ENCODE measurements at regions not wholly inside any gene's neighbourhood (a gene's known extent, or its start where the extent isn't known, plus 50 kb on each side); places are given as distances from the start of the nearest gene placed in this dataset.

DNA sequence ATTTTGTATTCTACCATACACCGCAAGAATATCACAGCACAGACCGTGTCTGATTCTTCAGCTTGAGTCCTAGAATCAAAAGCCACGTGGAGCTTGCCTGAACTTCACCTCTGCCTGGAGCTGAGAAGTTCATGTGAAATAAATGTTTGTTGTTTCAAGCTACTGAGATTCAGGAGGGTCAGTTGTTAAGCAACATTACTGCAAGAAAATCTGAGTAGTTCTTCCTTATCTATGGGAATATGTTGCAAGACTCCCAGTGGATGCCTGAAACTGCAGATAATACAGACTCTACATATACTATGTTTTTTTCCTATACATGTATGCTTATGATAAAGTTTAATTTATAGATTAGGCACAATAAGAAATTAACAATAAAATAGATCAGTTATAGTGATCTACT lies 995.3 kb downstream of the TBC1D22A start (continued):
- TF ChIP-seq, protein P1, sequence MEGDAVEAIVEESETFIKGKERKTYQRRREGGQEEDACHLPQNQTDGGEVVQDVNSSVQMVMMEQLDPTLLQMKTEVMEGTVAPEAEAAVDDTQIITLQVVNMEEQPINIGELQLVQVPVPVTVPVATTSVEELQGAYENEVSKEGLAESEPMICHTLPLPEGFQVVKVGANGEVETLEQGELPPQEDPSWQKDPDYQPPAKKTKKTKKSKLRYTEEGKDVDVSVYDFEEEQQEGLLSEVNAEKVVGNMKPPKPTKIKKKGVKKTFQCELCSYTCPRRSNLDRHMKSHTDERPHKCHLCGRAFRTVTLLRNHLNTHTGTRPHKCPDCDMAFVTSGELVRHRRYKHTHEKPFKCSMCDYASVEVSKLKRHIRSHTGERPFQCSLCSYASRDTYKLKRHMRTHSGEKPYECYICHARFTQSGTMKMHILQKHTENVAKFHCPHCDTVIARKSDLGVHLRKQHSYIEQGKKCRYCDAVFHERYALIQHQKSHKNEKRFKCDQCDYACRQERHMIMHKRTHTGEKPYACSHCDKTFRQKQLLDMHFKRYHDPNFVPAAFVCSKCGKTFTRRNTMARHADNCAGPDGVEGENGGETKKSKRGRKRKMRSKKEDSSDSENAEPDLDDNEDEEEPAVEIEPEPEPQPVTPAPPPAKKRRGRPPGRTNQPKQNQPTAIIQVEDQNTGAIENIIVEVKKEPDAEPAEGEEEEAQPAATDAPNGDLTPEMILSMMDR (conservative IDR thresholded peaks at IDR 0.05; ENCODE audit: low read depth in 2 of 2), result no peak
- TF ChIP-seq EZH2 (IDR thresholded peaks at IDR 0.05; ENCODE audit: low read depth, unreplicated experiment) (no peak), JUNB (IDR thresholded peaks at IDR 0.05; ENCODE audit: unreplicated experiment) (no peak)
- TF ChIP-seq, protein P2, sequence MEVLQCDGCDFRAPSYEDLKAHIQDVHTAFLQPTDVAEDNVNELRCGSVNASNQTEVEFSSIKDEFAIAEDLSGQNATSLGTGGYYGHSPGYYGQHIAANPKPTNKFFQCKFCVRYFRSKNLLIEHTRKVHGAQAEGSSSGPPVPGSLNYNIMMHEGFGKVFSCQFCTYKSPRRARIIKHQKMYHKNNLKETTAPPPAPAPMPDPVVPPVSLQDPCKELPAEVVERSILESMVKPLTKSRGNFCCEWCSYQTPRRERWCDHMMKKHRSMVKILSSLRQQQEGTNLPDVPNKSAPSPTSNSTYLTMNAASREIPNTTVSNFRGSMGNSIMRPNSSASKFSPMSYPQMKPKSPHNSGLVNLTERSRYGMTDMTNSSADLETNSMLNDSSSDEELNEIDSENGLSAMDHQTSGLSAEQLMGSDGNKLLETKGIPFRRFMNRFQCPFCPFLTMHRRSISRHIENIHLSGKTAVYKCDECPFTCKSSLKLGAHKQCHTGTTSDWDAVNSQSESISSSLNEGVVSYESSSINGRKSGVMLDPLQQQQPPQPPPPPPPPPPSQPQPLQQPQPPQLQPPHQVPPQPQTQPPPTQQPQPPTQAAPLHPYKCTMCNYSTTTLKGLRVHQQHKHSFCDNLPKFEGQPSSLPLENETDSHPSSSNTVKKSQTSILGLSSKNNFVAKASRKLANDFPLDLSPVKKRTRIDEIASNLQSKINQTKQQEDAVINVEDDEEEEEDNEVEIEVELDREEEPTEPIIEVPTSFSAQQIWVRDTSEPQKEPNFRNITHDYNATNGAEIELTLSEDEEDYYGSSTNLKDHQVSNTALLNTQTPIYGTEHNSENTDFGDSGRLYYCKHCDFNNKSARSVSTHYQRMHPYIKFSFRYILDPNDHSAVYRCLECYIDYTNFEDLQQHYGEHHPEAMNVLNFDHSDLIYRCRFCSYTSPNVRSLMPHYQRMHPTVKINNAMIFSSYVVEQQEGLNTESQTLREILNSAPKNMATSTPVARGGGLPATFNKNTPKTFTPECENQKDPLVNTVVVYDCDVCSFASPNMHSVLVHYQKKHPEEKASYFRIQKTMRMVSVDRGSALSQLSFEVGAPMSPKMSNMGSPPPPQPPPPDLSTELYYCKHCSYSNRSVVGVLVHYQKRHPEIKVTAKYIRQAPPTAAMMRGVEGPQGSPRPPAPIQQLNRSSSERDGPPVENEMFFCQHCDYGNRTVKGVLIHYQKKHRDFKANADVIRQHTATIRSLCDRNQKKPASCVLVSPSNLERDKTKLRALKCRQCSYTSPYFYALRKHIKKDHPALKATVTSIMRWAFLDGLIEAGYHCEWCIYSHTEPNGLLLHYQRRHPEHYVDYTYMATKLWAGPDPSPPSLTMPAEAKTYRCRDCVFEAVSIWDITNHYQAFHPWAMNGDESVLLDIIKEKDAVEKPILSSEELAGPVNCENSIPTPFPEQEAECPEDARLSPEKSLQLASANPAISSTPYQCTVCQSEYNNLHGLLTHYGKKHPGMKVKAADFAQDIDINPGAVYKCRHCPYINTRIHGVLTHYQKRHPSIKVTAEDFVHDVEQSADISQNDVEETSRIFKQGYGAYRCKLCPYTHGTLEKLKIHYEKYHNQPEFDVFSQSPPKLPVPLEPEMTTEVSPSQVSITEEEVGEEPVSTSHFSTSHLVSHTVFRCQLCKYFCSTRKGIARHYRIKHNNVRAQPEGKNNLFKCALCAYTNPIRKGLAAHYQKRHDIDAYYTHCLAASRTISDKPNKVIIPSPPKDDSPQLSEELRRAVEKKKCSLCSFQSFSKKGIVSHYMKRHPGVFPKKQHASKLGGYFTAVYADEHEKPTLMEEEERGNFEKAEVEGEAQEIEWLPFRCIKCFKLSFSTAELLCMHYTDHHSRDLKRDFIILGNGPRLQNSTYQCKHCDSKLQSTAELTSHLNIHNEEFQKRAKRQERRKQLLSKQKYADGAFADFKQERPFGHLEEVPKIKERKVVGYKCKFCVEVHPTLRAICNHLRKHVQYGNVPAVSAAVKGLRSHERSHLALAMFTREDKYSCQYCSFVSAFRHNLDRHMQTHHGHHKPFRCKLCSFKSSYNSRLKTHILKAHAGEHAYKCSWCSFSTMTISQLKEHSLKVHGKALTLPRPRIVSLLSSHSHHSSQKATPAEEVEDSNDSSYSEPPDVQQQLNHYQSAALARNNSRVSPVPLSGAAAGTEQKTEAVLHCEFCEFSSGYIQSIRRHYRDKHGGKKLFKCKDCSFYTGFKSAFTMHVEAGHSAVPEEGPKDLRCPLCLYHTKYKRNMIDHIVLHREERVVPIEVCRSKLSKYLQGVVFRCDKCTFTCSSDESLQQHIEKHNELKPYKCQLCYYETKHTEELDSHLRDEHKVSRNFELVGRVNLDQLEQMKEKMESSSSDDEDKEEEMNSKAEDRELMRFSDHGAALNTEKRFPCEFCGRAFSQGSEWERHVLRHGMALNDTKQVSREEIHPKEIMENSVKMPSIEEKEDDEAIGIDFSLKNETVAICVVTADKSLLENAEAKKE (CRISPR knock-in tag; IDR thresholded peaks at IDR 0.05), result no peak

DNA sequence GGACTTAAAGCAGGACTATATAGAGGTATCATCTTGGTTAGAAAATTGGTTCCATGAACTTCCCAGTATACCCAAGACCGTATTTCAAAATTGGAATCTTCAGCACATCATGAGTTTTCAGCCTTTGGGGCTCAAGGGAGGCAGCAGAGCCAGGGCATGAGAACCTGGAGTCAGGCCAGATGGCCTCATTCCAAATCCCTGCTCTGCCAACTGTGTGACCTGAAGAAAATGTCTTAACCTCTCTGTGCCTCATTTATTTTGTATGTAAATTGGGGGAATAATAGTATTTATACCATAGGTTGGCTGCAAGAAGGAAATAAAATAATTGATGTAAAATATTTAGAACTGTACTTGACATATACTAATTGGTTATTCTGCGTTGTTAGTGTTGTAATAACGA lies 987.6 kb downstream of the TBC1D22A start:
- DNase-seq (ENCODE audit: low spot score) (no peak), ATAC-seq (no peak)
- Histone ChIP-seq H3K27ac (ENCODE audit: low read depth) (no peak overlapping the region), H3K4me3 (no peak overlapping the region), H3F3A (replicated peaks; ENCODE audit: low read depth) (no peaks in the 10 kb centered on the region), H3K36me3 (ENCODE audit: insufficient read depth) (peaks cover 6% of the 10 kb centered on the region), H4K20me1 (replicated peaks; ENCODE audit: insufficient read depth) (no peaks in the 10 kb centered on the region), H3K4me2 (no peak overlapping the region), H3K4me1 (ENCODE audit: insufficient read depth) (no peaks in the 10 kb centered on the region), H3K79me2 (replicated peaks; ENCODE audit: insufficient read depth) (no peaks in the 10 kb centered on the region), H3K27me3 (ENCODE audit: insufficient read depth) (no peaks in the 10 kb centered on the region), H3K9me2 (ENCODE audit: insufficient read depth) (no peaks in the 10 kb centered on the region), H2AFZ (no peak overlapping the region)
- Mint-ChIP-seq H3K27me3 (ENCODE audit: insufficient read depth, low read depth, poor library complexity) (no peaks in the 10 kb centered on the region), H3K9me3 (no peaks in the 10 kb centered on the region), H3K4me1 (peaks cover 18% of the 10 kb centered on the region), H3K4me3 (no peak overlapping the region), H3K36me3 (ENCODE audit: low read depth) (no peaks in the 10 kb centered on the region), H3K27ac (no peak overlapping the region)
- TF ChIP-seq STAT1 (IDR thresholded peaks at IDR 0.05; ENCODE audit: unreplicated experiment), result no peak
- TF ChIP-seq, protein P1 (conservative IDR thresholded peaks at IDR 0.05; ENCODE audit: low read depth in 2 of 2), result no peak
- TF ChIP-seq CREB1 (CRISPR knock-in tag; IDR thresholded peaks at IDR 0.05; ENCODE audit: low read depth), result no peak
- TF ChIP-seq ZNF331 (CRISPR knock-in tag; IDR thresholded peaks at IDR 0.05; ENCODE audit: low read depth), result no peak
- TF ChIP-seq NANOG (IDR thresholded peaks at IDR 0.05; ENCODE audit: borderline replicate concordance), result no peak
- TF ChIP-seq POLR2AphosphoS5 (IDR thresholded peaks at IDR 0.05; ENCODE audit: low read depth), result no peak
- TF ChIP-seq EZH2phosphoT487 (IDR thresholded peaks at IDR 0.05; ENCODE audit: unreplicated experiment), result no peak
- no peak for TF ChIP-seq ZNF114 (CRISPR knock-in tag; IDR thresholded peaks at IDR 0.05)
- TF ChIP-seq, protein P3, sequence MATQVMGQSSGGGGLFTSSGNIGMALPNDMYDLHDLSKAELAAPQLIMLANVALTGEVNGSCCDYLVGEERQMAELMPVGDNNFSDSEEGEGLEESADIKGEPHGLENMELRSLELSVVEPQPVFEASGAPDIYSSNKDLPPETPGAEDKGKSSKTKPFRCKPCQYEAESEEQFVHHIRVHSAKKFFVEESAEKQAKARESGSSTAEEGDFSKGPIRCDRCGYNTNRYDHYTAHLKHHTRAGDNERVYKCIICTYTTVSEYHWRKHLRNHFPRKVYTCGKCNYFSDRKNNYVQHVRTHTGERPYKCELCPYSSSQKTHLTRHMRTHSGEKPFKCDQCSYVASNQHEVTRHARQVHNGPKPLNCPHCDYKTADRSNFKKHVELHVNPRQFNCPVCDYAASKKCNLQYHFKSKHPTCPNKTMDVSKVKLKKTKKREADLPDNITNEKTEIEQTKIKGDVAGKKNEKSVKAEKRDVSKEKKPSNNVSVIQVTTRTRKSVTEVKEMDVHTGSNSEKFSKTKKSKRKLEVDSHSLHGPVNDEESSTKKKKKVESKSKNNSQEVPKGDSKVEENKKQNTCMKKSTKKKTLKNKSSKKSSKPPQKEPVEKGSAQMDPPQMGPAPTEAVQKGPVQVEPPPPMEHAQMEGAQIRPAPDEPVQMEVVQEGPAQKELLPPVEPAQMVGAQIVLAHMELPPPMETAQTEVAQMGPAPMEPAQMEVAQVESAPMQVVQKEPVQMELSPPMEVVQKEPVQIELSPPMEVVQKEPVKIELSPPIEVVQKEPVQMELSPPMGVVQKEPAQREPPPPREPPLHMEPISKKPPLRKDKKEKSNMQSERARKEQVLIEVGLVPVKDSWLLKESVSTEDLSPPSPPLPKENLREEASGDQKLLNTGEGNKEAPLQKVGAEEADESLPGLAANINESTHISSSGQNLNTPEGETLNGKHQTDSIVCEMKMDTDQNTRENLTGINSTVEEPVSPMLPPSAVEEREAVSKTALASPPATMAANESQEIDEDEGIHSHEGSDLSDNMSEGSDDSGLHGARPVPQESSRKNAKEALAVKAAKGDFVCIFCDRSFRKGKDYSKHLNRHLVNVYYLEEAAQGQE (IDR thresholded peaks at IDR 0.05; ENCODE audit: unreplicated experiment), result no peak

Measured in GM23338 (cell line).